H1 (cell line): ENCODE measurements at regions not wholly inside any gene's neighbourhood (a gene's known extent, or its start where the extent isn't known, plus 50 kb on each side); places are given as distances from the start of the nearest gene placed in this dataset.

Experiments used
- CHD7 ChIP-seq: fragments of 300-600 bp; sonication (generic); IDR thresholded peaks from 2 replicates; pipeline ENCODE4 v1.7.1; 2012; ENCODE audit warnings: low read length, moderate library complexity, mild to moderate bottlenecking, inconsistent platforms; ENCODE audit not compliant: insufficient replicate concordance
- JUN ChIP-seq: IDR thresholded peaks from 2 replicates; pipeline ENCODE4 v1.6.1; 2011; ENCODE audit warnings: low read depth, mild to moderate bottlenecking, improper control_type of control experiment, low read length
- KDM4A ChIP-seq: IDR thresholded peaks from one replicate; pipeline ENCODE4 v1.7.1; 2012; ENCODE audit warnings: low read depth, mild to moderate bottlenecking, moderate library complexity, low read length, inconsistent platforms; ENCODE audit not compliant: severe bottlenecking
- TAF1 ChIP-seq: IDR thresholded peaks from 2 replicates; pipeline ENCODE4 v1.6.1; 2011; ENCODE audit warnings: mild to moderate bottlenecking, low read depth, low read length

DNA sequence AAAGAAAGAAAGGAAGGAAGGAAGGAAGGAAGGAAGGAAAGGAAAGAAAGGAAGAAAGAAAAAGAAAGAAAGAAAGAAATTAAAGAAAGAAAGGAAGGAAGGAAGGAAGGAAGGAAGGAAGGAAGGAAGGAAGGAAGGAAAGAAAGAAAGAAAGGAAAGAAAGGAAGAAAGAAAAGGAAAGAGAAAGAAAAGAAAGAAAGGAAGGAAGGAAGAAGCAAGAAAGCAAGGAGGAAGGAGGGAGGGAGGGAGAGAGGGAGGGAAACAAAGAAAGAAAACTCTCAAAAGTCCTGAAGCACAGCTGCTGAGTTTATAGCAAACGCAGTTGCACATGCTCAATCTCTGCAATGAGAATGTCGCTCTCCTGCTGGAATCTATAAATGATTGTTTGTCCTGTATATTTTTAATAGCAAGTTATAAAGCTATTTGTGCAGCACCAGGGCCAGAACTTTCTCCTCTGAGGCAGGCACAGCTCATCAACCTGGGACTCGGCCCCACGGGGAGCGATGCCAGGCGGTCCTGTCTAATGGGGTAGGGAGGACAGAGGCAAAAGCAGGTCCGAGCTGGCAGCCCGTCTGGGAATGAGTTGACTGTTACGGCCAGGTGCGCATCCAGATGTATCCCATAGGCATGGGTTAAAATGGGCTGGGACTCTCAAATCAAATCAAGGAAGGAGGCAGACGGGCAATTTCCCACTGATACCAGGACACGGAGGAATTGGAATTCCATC is 118.0 kb upstream of the PFKP start (continued):
- TF ChIP-seq KDM4A (no peak), CHD7 (no peak), TAF1 (no peak), JUN (no peak)
